Vagina (tissue), 2 donors: ENCODE measurements at regions not wholly inside any gene's neighbourhood (a gene's known extent, or its start where the extent isn't known, plus 50 kb on each side); places are given as distances from the start of the nearest gene placed in this dataset.

ENCODE experiments used
- POLR2A ChIP-seq, 2 donors: fragments of 450-650 bp; IDR thresholded peaks; one replicate each; pipeline ENCODE4 v1.6.1; 2017; ENCODE audit warnings: antibody characterized with exemption in 2 of 2, mild to moderate bottlenecking in 2 of 2, moderate library complexity in 2 of 2
- POLR2AphosphoS5 ChIP-seq, 2 donors: sonication (generic); formaldehyde crosslinking; IDR thresholded peaks; one replicate each; pipeline ENCODE4 v1.9.0; 2017; ENCODE audit warnings: antibody characterized with exemption in 2 of 2, mild to moderate bottlenecking in 2 of 2, low read depth in 1 of 2; ENCODE audit not compliant: insufficient read depth in 1 of 2
- TF ChIP-seq, protein P1 (sequence below), 3 experiments: fragments of 450-650 bp in 2 of 3; fragments of 200-600 bp in 1 of 3; sonication (generic) in 1 of 3; IDR thresholded peaks; one replicate each; pipeline ENCODE4 v1.5.1; 2017 to 2019; ENCODE audit warnings: antibody characterized with exemption in 3 of 3, mild to moderate bottlenecking in 2 of 3, moderate library complexity in 2 of 3

DNA sequence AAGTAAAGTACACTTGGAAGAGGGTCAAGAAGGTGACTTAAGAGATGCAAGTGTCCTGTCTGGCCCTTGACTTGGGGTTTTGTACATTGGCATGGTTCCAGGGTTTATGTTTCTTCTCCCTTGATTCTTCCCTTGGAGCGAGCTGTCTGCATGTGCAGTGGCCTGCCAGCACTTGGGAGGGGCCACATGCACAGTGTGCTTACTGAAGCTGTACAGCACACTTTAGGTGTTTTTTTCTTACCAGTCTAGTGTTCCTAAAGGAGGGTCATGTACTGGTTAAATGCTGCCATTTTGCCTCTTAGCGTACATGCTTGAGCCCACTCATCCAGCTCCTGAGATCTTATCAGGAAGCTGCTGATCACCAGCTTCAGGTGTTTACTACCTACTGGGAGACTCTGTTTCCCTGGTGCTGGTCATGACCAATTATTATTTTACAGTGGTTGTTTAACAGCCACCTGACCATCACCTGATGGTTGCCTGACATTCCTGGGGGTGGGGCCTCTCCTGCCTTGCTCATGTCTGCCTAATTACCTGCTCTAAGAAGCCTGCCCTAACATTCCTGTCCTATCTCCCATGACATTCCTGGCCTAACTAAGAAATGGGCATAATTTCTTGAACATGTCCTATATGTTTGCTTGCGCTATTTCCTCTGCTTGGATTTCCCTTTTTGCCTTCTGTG, 182.9 kb downstream of the MCHR2 start:
- TF ChIP-seq, protein P1, sequence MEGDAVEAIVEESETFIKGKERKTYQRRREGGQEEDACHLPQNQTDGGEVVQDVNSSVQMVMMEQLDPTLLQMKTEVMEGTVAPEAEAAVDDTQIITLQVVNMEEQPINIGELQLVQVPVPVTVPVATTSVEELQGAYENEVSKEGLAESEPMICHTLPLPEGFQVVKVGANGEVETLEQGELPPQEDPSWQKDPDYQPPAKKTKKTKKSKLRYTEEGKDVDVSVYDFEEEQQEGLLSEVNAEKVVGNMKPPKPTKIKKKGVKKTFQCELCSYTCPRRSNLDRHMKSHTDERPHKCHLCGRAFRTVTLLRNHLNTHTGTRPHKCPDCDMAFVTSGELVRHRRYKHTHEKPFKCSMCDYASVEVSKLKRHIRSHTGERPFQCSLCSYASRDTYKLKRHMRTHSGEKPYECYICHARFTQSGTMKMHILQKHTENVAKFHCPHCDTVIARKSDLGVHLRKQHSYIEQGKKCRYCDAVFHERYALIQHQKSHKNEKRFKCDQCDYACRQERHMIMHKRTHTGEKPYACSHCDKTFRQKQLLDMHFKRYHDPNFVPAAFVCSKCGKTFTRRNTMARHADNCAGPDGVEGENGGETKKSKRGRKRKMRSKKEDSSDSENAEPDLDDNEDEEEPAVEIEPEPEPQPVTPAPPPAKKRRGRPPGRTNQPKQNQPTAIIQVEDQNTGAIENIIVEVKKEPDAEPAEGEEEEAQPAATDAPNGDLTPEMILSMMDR (IDR thresholded peaks at IDR 0.05), result no peak
- TF ChIP-seq POLR2A (IDR thresholded peaks at IDR 0.05) (no peak), POLR2AphosphoS5 (IDR thresholded peaks at IDR 0.05; ENCODE audit: insufficient read depth in 1 of 2, low read depth in 1 of 2) (no peak)
